GM12878 (cell line): ENCODE measurements at regions not wholly inside any gene's neighbourhood (a gene's known extent, or its start where the extent isn't known, plus 50 kb on each side); places are given as distances from the start of the nearest gene placed in this dataset.

Experiments
- ATAC-seq: fragments of 200-7000 bp; cut with Tn5 transposase; 3 replicates; pipeline ENCODE4 v1.9.1; 2020; ENCODE audit warnings: mild to moderate bottlenecking, moderate library complexity
- BruUV-seq: library from RNA; stranded (reverse); fragments of 400-500 nt; replicated peaks from 2 replicates; lab custom pipeline; 2021; lab: Mats Ljungman, UMichigan
- CTCF ChIA-PET: fragments of 300-600 bp; sonication (Branson Sonifier 250); formaldehyde crosslinking; extraction: SDS; loops from one replicate; lab custom pipeline; 2021; ENCODE audit warnings: inconsistent platforms; lab: Yijun Ruan, JAX
- POLR2A ChIA-PET: fragments of 350-600 bp; formaldehyde crosslinking; extraction: SDS; loops from one replicate; lab custom pipeline; 2021; ENCODE audit warnings: inconsistent platforms; lab: Charles Lee
- RAD21 ChIA-PET: fragments of 300-600 bp; sonication (Branson Sonifier 250); formaldehyde crosslinking; loops from one replicate; lab custom pipeline; 2023; ENCODE audit warnings: antibody characterized with exemption; ENCODE audit not compliant: unreplicated experiment; lab: Charles Lee
- SMC1A ChIA-PET: fragments of 300-600 bp; sonication (Branson Sonifier 250); formaldehyde crosslinking; loops from one replicate; lab custom pipeline; 2023; ENCODE audit not compliant: unreplicated experiment, uncharacterized antibody; lab: Charles Lee
- DNase-seq: peaks from one replicate; pipeline ENCODE4 v3.0.0-alpha.2; 2011; ENCODE audit warnings: low read depth, low spot score
- FAIRE-seq: peaks from 3 replicates; lab custom pipeline; 2011; peaks lifted over from hg19 to GRCh38; lab: Jason Lieb, UNC
- H2AFZ ChIP-seq: 2 replicates; pipeline ENCODE4 v1.6.0; 2011; ENCODE audit warnings: low read depth, low read length, control low read depth; ENCODE audit not compliant: control insufficient read depth
- H3K27ac ChIP-seq: 2 replicates; pipeline ENCODE4 v1.5.1; 2011; ENCODE audit warnings: control low read depth; ENCODE audit not compliant: control insufficient read depth, insufficient read depth
- H3K27me3 ChIP-seq, 2 experiments: replicated peaks in 1 of 2; 2 replicates each; pipeline versions ENCODE4 v1.6.0 to v1.6.1; 2011; ENCODE audit warnings: low read length in 1 of 2; ENCODE audit not compliant: control insufficient read depth in 2 of 2, insufficient read depth in 2 of 2
- H3K36me3 ChIP-seq, 2 experiments: 2 replicates each; pipeline ENCODE4 v1.5.1; 2011; ENCODE audit warnings: low read length in 1 of 2; ENCODE audit not compliant: control insufficient read depth in 2 of 2, insufficient read depth in 2 of 2
- H3K4me1 ChIP-seq: 2 replicates; pipeline ENCODE4 v1.6.1; 2011; ENCODE audit warnings: mild to moderate bottlenecking, low read length, moderate library complexity, mixed read lengths; ENCODE audit not compliant: control insufficient read depth, insufficient read depth
- H3K4me2 ChIP-seq: 2 replicates; pipeline ENCODE4 v1.6.0; 2011; ENCODE audit warnings: control low read depth; ENCODE audit not compliant: control insufficient read depth, insufficient read depth
- H3K4me3 ChIP-seq: fragments of 200-600 bp; sonication (generic); 2 replicates; pipeline ENCODE4 v1.5.1; 2016
- H3K79me2 ChIP-seq: 2 replicates; pipeline ENCODE4 v1.6.0; 2011; ENCODE audit warnings: low read length; ENCODE audit not compliant: control insufficient read depth, insufficient read depth
- H3K9ac ChIP-seq: 2 replicates; pipeline ENCODE4 v1.8.0; 2011; ENCODE audit warnings: low read length, control low read depth, mixed read lengths; ENCODE audit not compliant: control insufficient read depth, insufficient read depth
- H3K9me3 ChIP-seq: replicated peaks from 3 replicates; pipeline ENCODE4 v1.5.1; 2011; ENCODE audit warnings: mild to moderate bottlenecking, low read length; ENCODE audit not compliant: control insufficient read depth, insufficient read depth
- H4K20me1 ChIP-seq: 2 replicates; pipeline ENCODE4 v1.6.0; 2011; ENCODE audit not compliant: control insufficient read depth, insufficient read depth
- BCL11A ChIP-seq: IDR thresholded peaks from 2 replicates; pipeline ENCODE4 v1.6.1; 2011; ENCODE audit warnings: low read depth, low read length
- CREM ChIP-seq: IDR thresholded peaks from 2 replicates; pipeline ENCODE4 v1.6.1; 2014; ENCODE audit warnings: antibody characterized with exemption, low read depth
- FOXK2 ChIP-seq: fragments of 450-650 bp; IDR thresholded peaks from 2 replicates; pipeline ENCODE4 v1.6.1; 2017; ENCODE audit warnings: mild to moderate bottlenecking, moderate library complexity
- GABPA ChIP-seq: IDR thresholded peaks from 2 replicates; pipeline ENCODE4 v1.6.1; 2014; ENCODE audit warnings: antibody characterized with exemption, low read depth, mild to moderate bottlenecking, inconsistent platforms
- HDGF ChIP-seq: fragments of 450-650 bp; IDR thresholded peaks from 2 replicates; pipeline ENCODE4 v1.6.1; 2016; ENCODE audit warnings: antibody characterized with exemption
- IKZF2 ChIP-seq, 2 experiments: fragments of 450-650 bp; IDR thresholded peaks; 2 replicates each; pipeline ENCODE4 v1.6.1; 2017; ENCODE audit warnings: mild to moderate bottlenecking in 2 of 2, moderate library complexity in 2 of 2
- MEF2B ChIP-seq: fragments of 450-650 bp; IDR thresholded peaks from 2 replicates; pipeline ENCODE4 v1.6.1; 2018; ENCODE audit warnings: mild to moderate bottlenecking, moderate library complexity; ENCODE audit not compliant: partially characterized antibody, poor library complexity, severe bottlenecking
- PAX5 ChIP-seq: IDR thresholded peaks from 2 replicates; pipeline ENCODE4 v1.6.1; 2011; ENCODE audit warnings: low read depth, low read length, borderline replicate concordance
- PAX8 ChIP-seq: fragments of 450-650 bp; IDR thresholded peaks from 2 replicates; pipeline ENCODE4 v1.6.1; 2017; ENCODE audit warnings: mild to moderate bottlenecking, moderate library complexity
- RBBP5 ChIP-seq: fragments of 200-600 bp; sonication (generic); conservative IDR thresholded peaks from 2 replicates; pipeline ENCODE4 v1.6.1; 2016
- SIN3A ChIP-seq: IDR thresholded peaks from 2 replicates; pipeline ENCODE4 v1.6.1; 2012; ENCODE audit warnings: low read depth, low read length, improper control_type of control experiment
- SP1 ChIP-seq: IDR thresholded peaks from one replicate; pipeline ENCODE4 v1.6.1; 2011; ENCODE audit warnings: low read depth, low read length
- SUZ12 ChIP-seq: fragments of 200-600 bp; sonication (generic); IDR thresholded peaks from one replicate; pipeline ENCODE4 v1.6.1; 2018; ENCODE audit warnings: antibody characterized with exemption, mild to moderate bottlenecking; ENCODE audit not compliant: unreplicated experiment
- TBL1XR1 ChIP-seq: IDR thresholded peaks from 2 replicates; pipeline ENCODE4 v1.6.1; 2012; ENCODE audit warnings: low read depth, low read length, improper control_type of control experiment
- TCF12 ChIP-seq: IDR thresholded peaks from 2 replicates; pipeline ENCODE4 v1.6.1; 2011; ENCODE audit warnings: low read depth, mild to moderate bottlenecking, low read length
- ZNF384 ChIP-seq: IDR thresholded peaks from 2 replicates; pipeline ENCODE4 v1.6.1; 2012; ENCODE audit warnings: low read depth, mild to moderate bottlenecking, low read length, improper control_type of control experiment, borderline replicate concordance
- WGBS: methylation state at CpG from one replicate; pipeline ENCODE4 v1.1.6; 2016; ENCODE audit warnings: low lambda C conversion rate; ENCODE audit not compliant: insufficient replicate concordance, insufficient coverage; ENCODE audit errors: missing lambda C conversion rate; 5-methylcytosine and 5-hydroxymethylcytosine counted together
- in situ Hi-C: fragments of 300-500 bp; cut with MboI; formaldehyde crosslinking; loops from 9 replicates; pipeline ENCODE4 v1.14.3; 2018; ENCODE audit warnings: mixed read lengths
- intact Hi-C: fragments of 100-400 bp; cut with micrococcal nuclease; formaldehyde crosslinking; loops from one replicate; pipeline ENCODE4 v1.14.2; 2022; ENCODE audit not compliant: unreplicated experiment
- TF ChIP-seq, protein P1 (sequence below): fragments of 450-650 bp; formaldehyde crosslinking; IDR thresholded peaks from 2 replicates; pipeline ENCODE4 v1.5.0; 2022; ENCODE audit warnings: mild to moderate bottlenecking, missing genetic modification characterization
- TF ChIP-seq, protein P2 (sequence below): IDR thresholded peaks from 2 replicates; pipeline ENCODE4 v1.6.1; 2011; ENCODE audit warnings: low read depth, low read length, improper control_type of control experiment, borderline replicate concordance
- TF ChIP-seq, protein P3 (sequence below): IDR thresholded peaks from 2 replicates; pipeline ENCODE4 v1.6.1; 2011; ENCODE audit warnings: borderline replicate concordance, low read depth, mild to moderate bottlenecking, moderate library complexity, mixed read lengths, low read length; ENCODE audit not compliant: insufficient read depth; ENCODE audit errors: extremely low read length

DNA sequence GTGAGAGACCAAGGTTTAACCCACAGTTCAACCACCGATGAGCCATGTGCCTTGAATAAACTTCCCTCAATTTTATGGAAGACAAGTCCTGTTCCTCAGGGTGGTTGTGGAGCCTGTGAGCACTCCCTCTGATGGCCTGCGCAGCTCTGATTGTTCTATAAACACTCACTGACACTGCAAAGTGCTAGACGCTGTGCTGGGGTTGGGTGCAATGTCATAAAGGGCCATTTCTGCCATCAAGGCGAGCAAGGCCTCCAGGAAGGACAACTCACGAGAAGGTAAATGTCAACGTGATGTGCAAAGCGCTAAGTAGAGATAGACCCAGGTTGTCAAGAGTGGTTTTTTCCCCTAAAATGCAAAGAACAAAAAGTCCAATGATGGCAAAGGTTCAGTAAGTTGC is 75.7 kb upstream of the SYT6 start (continued):
- TF ChIP-seq TBL1XR1 = no peak
- TF ChIP-seq BCL11A = no peak

DNA sequence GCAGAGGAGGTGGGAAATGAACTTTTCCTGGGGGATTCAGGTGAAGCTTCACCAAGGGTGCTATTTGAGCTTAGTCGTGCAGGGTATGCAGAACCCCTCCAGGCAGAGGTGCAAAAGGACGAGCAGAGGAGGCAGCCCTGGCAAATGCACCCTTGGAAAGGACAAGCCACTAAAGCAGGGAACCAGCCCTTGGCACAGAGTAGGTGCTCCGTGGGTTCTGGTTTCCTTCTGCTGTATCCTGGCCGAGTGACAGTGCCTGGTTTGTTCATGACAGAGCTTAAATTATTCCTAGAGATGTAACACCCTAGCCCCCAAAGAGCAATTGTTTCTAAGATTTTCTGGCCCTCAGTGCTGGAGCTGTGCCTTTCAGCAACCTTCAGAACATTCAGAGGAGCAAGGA is 73.4 kb upstream of the SYT6 start:
- Histone ChIP-seq H3K9me3 (no peaks in the 10 kb centered on the region), H2AFZ (no peak overlapping the region), H4K20me1 (no peaks in the 10 kb centered on the region; the same call in 1 of the 2 replicates), H3K79me2 (no peaks in the 10 kb centered on the region), H3K27ac (no peak overlapping the region), H3K4me3 (no peak overlapping the region), H3K9ac (no peak overlapping the region), H3K4me1 (no peaks in the 10 kb centered on the region), H3K27me3 (peaks cover 0 to 3% of the 10 kb centered on the region in 2 experiments; a peak in 1 of 4 replicates), H3K36me3 (no peaks in the 10 kb centered on the region), H3K4me2 (no peak overlapping the region)
- DNase-seq = no peak
- POLR2A ChIA-PET = no interaction called here
- FAIRE-seq = no peak
- in situ Hi-C loops = no loop called here
- TF ChIP-seq SIN3A (no peak), GABPA (no peak), HDGF (no peak), RBBP5 (no peak), TCF12 (no peak), ZNF384 (no peak), MEF2B (no peak), PAX8 (no peak), SP1 (no peak), FOXK2 (no peak), IKZF2 (IDR thresholded peaks at IDR 0.05) (no peak), SUZ12 (no peak), PAX5 (no peak), CREM (no peak)
- TF ChIP-seq, protein P1, sequence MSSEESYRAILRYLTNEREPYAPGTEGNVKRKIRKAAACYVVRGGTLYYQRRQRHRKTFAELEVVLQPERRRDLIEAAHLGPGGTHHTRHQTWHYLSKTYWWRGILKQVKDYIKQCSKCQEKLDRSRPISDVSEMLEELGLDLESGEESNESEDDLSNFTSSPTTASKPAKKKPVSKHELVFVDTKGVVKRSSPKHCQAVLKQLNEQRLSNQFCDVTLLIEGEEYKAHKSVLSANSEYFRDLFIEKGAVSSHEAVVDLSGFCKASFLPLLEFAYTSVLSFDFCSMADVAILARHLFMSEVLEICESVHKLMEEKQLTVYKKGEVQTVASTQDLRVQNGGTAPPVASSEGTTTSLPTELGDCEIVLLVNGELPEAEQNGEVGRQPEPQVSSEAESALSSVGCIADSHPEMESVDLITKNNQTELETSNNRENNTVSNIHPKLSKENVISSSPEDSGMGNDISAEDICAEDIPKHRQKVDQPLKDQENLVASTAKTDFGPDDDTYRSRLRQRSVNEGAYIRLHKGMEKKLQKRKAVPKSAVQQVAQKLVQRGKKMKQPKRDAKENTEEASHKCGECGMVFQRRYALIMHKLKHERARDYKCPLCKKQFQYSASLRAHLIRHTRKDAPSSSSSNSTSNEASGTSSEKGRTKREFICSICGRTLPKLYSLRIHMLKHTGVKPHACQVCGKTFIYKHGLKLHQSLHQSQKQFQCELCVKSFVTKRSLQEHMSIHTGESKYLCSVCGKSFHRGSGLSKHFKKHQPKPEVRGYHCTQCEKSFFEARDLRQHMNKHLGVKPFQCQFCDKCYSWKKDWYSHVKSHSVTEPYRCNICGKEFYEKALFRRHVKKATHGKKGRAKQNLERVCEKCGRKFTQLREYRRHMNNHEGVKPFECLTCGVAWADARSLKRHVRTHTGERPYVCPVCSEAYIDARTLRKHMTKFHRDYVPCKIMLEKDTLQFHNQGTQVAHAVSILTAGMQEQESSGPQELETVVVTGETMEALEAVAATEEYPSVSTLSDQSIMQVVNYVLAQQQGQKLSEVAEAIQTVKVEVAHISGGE (CRISPR knock-in tag) = no peak
- TF ChIP-seq, protein P2, sequence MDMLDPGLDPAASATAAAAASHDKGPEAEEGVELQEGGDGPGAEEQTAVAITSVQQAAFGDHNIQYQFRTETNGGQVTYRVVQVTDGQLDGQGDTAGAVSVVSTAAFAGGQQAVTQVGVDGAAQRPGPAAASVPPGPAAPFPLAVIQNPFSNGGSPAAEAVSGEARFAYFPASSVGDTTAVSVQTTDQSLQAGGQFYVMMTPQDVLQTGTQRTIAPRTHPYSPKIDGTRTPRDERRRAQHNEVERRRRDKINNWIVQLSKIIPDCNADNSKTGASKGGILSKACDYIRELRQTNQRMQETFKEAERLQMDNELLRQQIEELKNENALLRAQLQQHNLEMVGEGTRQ = no peak
- TF ChIP-seq, protein P3, sequence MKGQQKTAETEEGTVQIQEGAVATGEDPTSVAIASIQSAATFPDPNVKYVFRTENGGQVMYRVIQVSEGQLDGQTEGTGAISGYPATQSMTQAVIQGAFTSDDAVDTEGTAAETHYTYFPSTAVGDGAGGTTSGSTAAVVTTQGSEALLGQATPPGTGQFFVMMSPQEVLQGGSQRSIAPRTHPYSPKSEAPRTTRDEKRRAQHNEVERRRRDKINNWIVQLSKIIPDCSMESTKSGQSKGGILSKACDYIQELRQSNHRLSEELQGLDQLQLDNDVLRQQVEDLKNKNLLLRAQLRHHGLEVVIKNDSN = no peak
- RAD21 ChIA-PET = no interaction called here
- CTCF ChIA-PET = no interaction called here
- no peak for ATAC-seq
- intact Hi-C loops = no loop called here
- BruUV-seq = no TSS peak
- WGBS = 0% methylated on average over 4 of the region's 4 CpGs
- SMC1A ChIA-PET = no interaction called here
